SK-N-SH treated with all-trans-retinoic acid at 6 μM for 48 hours (cell line): ENCODE measurements at regions not wholly inside any gene's neighbourhood (a gene's known extent, or its start where the extent isn't known, plus 50 kb on each side); places are given as distances from the start of the nearest gene placed in this dataset.

ENCODE experiments used
- ARNTL ChIP-seq: fragments of 450-650 bp; formaldehyde crosslinking; IDR thresholded peaks from 2 replicates; pipeline ENCODE4 v1.5.0; 2020; ENCODE audit warnings: low read depth, mild to moderate bottlenecking, moderate library complexity, borderline replicate concordance
- BACH2 ChIP-seq: fragments of 250-450 bp; sonication (Bioruptor Pico); IDR thresholded peaks from 2 replicates; pipeline ENCODE4 v1.9.0; 2021; ENCODE audit warnings: mild to moderate bottlenecking, borderline replicate concordance
- ISL1 ChIP-seq: fragments of 250-450 bp; sonication (Bioruptor Pico); IDR thresholded peaks from 2 replicates; pipeline ENCODE4 v2.1.2; 2022; ENCODE audit warnings: mild to moderate bottlenecking, moderate library complexity
- RARB ChIP-seq: fragments of 250-450 bp; sonication (Bioruptor Pico); IDR thresholded peaks from 2 replicates; pipeline ENCODE4 v1.8.0; 2021; ENCODE audit warnings: mild to moderate bottlenecking, moderate library complexity
- SNAI2 ChIP-seq: fragments of 250-450 bp; sonication (Bioruptor Pico); IDR thresholded peaks from 2 replicates; pipeline ENCODE4 v1.5.0; 2020; ENCODE audit warnings: mild to moderate bottlenecking, moderate library complexity
- ZC3H10 ChIP-seq: fragments of 250-450 bp; sonication (Bioruptor Pico); IDR thresholded peaks from 2 replicates; pipeline ENCODE4 v1.5.1; 2021; ENCODE audit warnings: mild to moderate bottlenecking, moderate library complexity
- ZNF565 ChIP-seq: fragments of 450-650 bp; formaldehyde crosslinking; conservative IDR thresholded peaks from 2 replicates; pipeline ENCODE4 v1.5.0; 2020; ENCODE audit warnings: low read depth, mild to moderate bottlenecking, moderate library complexity
- ZNF8 ChIP-seq: fragments of 450-650 bp; formaldehyde crosslinking; IDR thresholded peaks from 2 replicates; pipeline ENCODE4 v1.5.0; 2020; ENCODE audit warnings: mild to moderate bottlenecking, moderate library complexity
- TF ChIP-seq, protein P1 (sequence below): fragments of 250-450 bp; sonication (Bioruptor Pico); IDR thresholded peaks from 2 replicates; pipeline ENCODE4 v1.5.1; 2021; ENCODE audit warnings: mild to moderate bottlenecking, moderate library complexity
- TF ChIP-seq, protein P2 (sequence below): fragments of 250-450 bp; sonication (Bioruptor Pico); IDR thresholded peaks from 2 replicates; pipeline ENCODE4 v1.8.0; 2020; ENCODE audit warnings: mild to moderate bottlenecking, moderate library complexity, borderline replicate concordance
- TF ChIP-seq, protein P3 (sequence below): fragments of 250-450 bp; sonication (Bioruptor Pico); IDR thresholded peaks from 2 replicates; pipeline ENCODE4 v1.8.0; 2021; ENCODE audit warnings: low read depth, mild to moderate bottlenecking, moderate library complexity, borderline replicate concordance

DNA sequence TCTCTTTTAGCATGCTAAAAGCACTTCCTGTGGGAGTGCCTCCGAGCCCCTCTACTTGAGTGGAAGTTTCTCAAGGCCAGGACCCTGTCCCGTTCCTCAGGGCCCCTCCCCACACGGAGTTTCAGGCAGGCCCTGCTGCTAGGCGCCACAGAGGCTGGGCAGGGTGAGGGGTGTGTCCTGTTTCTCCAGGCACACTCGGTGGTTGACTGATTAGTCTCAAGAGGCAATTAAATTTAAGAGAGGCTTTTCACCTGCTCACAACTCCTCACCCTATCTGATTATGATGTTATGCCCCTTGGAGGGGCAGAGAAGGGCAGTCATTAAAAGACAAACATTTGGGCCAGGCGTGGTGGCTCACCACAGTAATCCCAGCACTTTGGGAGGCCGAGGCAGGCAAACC lies 160.8 kb upstream of the HAAO start:
- TF ChIP-seq, protein P1, sequence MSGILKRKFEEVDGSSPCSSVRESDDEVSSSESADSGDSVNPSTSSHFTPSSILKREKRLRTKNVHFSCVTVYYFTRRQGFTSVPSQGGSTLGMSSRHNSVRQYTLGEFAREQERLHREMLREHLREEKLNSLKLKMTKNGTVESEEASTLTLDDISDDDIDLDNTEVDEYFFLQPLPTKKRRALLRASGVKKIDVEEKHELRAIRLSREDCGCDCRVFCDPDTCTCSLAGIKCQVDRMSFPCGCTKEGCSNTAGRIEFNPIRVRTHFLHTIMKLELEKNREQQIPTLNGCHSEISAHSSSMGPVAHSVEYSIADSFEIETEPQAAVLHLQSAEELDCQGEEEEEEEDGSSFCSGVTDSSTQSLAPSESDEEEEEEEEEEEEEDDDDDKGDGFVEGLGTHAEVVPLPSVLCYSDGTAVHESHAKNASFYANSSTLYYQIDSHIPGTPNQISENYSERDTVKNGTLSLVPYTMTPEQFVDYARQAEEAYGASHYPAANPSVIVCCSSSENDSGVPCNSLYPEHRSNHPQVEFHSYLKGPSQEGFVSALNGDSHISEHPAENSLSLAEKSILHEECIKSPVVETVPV (CRISPR knock-in tag) = no peak
- no peak for TF ChIP-seq RARB (CRISPR knock-in tag)
- TF ChIP-seq, protein P2, sequence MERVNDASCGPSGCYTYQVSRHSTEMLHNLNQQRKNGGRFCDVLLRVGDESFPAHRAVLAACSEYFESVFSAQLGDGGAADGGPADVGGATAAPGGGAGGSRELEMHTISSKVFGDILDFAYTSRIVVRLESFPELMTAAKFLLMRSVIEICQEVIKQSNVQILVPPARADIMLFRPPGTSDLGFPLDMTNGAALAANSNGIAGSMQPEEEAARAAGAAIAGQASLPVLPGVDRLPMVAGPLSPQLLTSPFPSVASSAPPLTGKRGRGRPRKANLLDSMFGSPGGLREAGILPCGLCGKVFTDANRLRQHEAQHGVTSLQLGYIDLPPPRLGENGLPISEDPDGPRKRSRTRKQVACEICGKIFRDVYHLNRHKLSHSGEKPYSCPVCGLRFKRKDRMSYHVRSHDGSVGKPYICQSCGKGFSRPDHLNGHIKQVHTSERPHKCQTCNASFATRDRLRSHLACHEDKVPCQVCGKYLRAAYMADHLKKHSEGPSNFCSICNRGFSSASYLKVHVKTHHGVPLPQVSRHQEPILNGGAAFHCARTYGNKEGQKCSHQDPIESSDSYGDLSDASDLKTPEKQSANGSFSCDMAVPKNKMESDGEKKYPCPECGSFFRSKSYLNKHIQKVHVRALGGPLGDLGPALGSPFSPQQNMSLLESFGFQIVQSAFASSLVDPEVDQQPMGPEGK = no peak
- no peak for TF ChIP-seq ZNF8
- TF ChIP-seq, protein P3, sequence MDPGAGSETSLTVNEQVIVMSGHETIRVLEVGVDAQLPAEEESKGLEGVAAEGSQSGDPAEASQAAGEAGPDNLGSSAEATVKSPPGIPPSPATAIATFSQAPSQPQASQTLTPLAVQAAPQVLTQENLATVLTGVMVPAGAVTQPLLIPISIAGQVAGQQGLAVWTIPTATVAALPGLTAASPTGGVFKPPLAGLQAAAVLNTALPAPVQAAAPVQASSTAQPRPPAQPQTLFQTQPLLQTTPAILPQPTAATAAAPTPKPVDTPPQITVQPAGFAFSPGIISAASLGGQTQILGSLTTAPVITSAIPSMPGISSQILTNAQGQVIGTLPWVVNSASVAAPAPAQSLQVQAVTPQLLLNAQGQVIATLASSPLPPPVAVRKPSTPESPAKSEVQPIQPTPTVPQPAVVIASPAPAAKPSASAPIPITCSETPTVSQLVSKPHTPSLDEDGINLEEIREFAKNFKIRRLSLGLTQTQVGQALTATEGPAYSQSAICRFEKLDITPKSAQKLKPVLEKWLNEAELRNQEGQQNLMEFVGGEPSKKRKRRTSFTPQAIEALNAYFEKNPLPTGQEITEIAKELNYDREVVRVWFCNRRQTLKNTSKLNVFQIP (CRISPR knock-in tag) = no peak
- TF ChIP-seq BACH2 (CRISPR knock-in tag) = no peak
- no peak for TF ChIP-seq ARNTL (CRISPR knock-in tag)
- no peak for TF ChIP-seq SNAI2 (CRISPR knock-in tag)
- TF ChIP-seq ISL1 (CRISPR knock-in tag) = no peak
- TF ChIP-seq ZNF565 = no peak
- no peak for TF ChIP-seq ZC3H10 (CRISPR knock-in tag)
